H9 (cell line): ENCODE measurements at regions not wholly inside any gene's neighbourhood (a gene's known extent, or its start where the extent isn't known, plus 50 kb on each side); places are given as distances from the start of the nearest gene placed in this dataset.

ENCODE experiments used
- DNase-seq: peaks from one replicate; pipeline ENCODE4 v3.0.0-alpha.2; 2017
- H2AFZ ChIP-seq: one replicate; pipeline ENCODE4 v1.6.1; 2013; ENCODE audit warnings: mild to moderate bottlenecking, low read length, control low read depth, moderate library complexity
- H2AK5ac ChIP-seq: 2 replicates; pipeline ENCODE4 v1.6.1; 2013; ENCODE audit warnings: low read length, control low read depth, mixed read lengths; ENCODE audit not compliant: insufficient read length
- H2BK120ac ChIP-seq: one replicate; pipeline ENCODE4 v1.6.1; 2013; ENCODE audit warnings: low read depth, mild to moderate bottlenecking, low read length, control low read depth, inconsistent platforms; ENCODE audit not compliant: poor library complexity, severe bottlenecking
- H2BK12ac ChIP-seq: 2 replicates; pipeline ENCODE4 v1.6.1; 2013; ENCODE audit warnings: low read length, control low read depth, mixed read lengths, low read depth; ENCODE audit not compliant: insufficient read length
- H2BK15ac ChIP-seq: 2 replicates; pipeline ENCODE4 v1.6.1; 2013; ENCODE audit warnings: low read depth, low read length, control low read depth
- H2BK20ac ChIP-seq: one replicate; pipeline ENCODE4 v1.6.1; 2013; ENCODE audit warnings: low read depth, mild to moderate bottlenecking, low read length, control low read depth, inconsistent platforms; ENCODE audit not compliant: poor library complexity, severe bottlenecking
- H2BK5ac ChIP-seq: 2 replicates; pipeline ENCODE4 v1.6.1; 2013; ENCODE audit warnings: low read length, control low read depth, mixed read lengths; ENCODE audit not compliant: insufficient read length
- H3K14ac ChIP-seq: 2 replicates; pipeline ENCODE4 v1.6.1; 2013; ENCODE audit warnings: low read length, control low read depth; ENCODE audit not compliant: insufficient read depth
- H3K18ac ChIP-seq: 2 replicates; pipeline ENCODE4 v1.6.1; 2013; ENCODE audit warnings: low read depth, mild to moderate bottlenecking, mixed read lengths, low read length, control low read depth; ENCODE audit not compliant: insufficient read length
- H3K23ac ChIP-seq: 2 replicates; pipeline ENCODE4 v1.6.1; 2013; ENCODE audit warnings: low read length, control low read depth, mixed read lengths, low read depth; ENCODE audit not compliant: insufficient read length
- H3K23me2 ChIP-seq: 2 replicates; pipeline ENCODE4 v1.6.1; 2013; ENCODE audit warnings: low read depth, mild to moderate bottlenecking, mixed read lengths, low read length, control low read depth; ENCODE audit not compliant: insufficient read length, poor library complexity, severe bottlenecking
- H3K27ac ChIP-seq: 2 replicates; pipeline ENCODE4 v1.5.1; 2013; ENCODE audit warnings: low read length, control low read depth, mixed read lengths, low read depth; ENCODE audit not compliant: insufficient read length
- H3K27me3 ChIP-seq: 2 replicates; pipeline ENCODE4 v1.6.1; 2013; ENCODE audit warnings: low read length, control low read depth, inconsistent platforms; ENCODE audit not compliant: insufficient read depth
- H3K4ac ChIP-seq: 2 replicates; pipeline ENCODE4 v1.6.1; 2013; ENCODE audit warnings: low read depth, mild to moderate bottlenecking, control low read depth, inconsistent platforms, low read length, moderate library complexity
- H3K4me1 ChIP-seq: 2 replicates; pipeline ENCODE4 v1.6.1; 2013; ENCODE audit warnings: low read length, control low read depth, inconsistent platforms; ENCODE audit not compliant: insufficient read depth
- H3K4me2 ChIP-seq: 2 replicates; pipeline ENCODE4 v1.6.1; 2013; ENCODE audit warnings: low read length, control low read depth, mixed read lengths; ENCODE audit not compliant: insufficient read length, insufficient read depth
- H3K56ac ChIP-seq: 2 replicates; pipeline ENCODE4 v1.6.1; 2013; ENCODE audit warnings: low read depth, mild to moderate bottlenecking, mixed read lengths, low read length, control low read depth; ENCODE audit not compliant: insufficient read length
- H3K79me1 ChIP-seq: 2 replicates; pipeline ENCODE4 v1.6.1; 2013; ENCODE audit warnings: low read depth, mild to moderate bottlenecking, moderate library complexity, low read length, control low read depth, inconsistent platforms; ENCODE audit not compliant: insufficient read depth, poor library complexity, severe bottlenecking
- H3K79me2 ChIP-seq: 2 replicates; pipeline ENCODE4 v1.6.1; 2013; ENCODE audit warnings: low read length, control low read depth, inconsistent platforms; ENCODE audit not compliant: insufficient read depth
- H3K9ac ChIP-seq: 2 replicates; pipeline ENCODE4 v1.6.1; 2013; ENCODE audit warnings: low read length, control low read depth, mixed read lengths; ENCODE audit not compliant: insufficient read length; ENCODE audit errors: extremely low read depth
- H3K9me3 ChIP-seq: one replicate; pipeline ENCODE4 v1.6.1; 2013; ENCODE audit warnings: low read depth, low read length, inconsistent platforms; ENCODE audit not compliant: control insufficient read depth
- H3T11ph ChIP-seq: one replicate; pipeline ENCODE4 v1.6.1; 2013; ENCODE audit warnings: mild to moderate bottlenecking, low read length, control low read depth, inconsistent platforms
- H4K20me1 ChIP-seq: one replicate; pipeline ENCODE4 v1.6.1; 2013; ENCODE audit not compliant: control insufficient read depth, insufficient read length, insufficient read depth
- H4K5ac ChIP-seq: 2 replicates; pipeline ENCODE4 v1.6.1; 2013; ENCODE audit warnings: low read depth, mild to moderate bottlenecking, mixed read lengths, low read length, control low read depth; ENCODE audit not compliant: insufficient read length
- H4K8ac ChIP-seq: replicated peaks from 2 replicates; pipeline ENCODE4 v1.6.1; 2013; ENCODE audit warnings: low read length, control low read depth, mixed read lengths, low read depth; ENCODE audit not compliant: insufficient read length
- H4K91ac ChIP-seq: 2 replicates; pipeline ENCODE4 v1.6.1; 2013; ENCODE audit warnings: low read depth, mild to moderate bottlenecking, moderate library complexity, mixed read lengths, low read length, control low read depth; ENCODE audit not compliant: insufficient read length
- H3K27ac Mint-ChIP-seq, 3 experiments: 2 replicates in 2 of 3; 3 replicates in 1 of 3; pipeline ENCODE4 v1.8.0; 2020 to 2021; ENCODE audit warnings: mixed read lengths in 3 of 3, mild to moderate bottlenecking in 1 of 3, moderate library complexity in 1 of 3
- H3K27me3 Mint-ChIP-seq: 2 replicates; pipeline ENCODE4 v1.8.0; 2021; ENCODE audit warnings: low read depth, mild to moderate bottlenecking, moderate library complexity, mixed read lengths
- H3K36me3 Mint-ChIP-seq, 3 experiments: 2 replicates in 2 of 3; 3 replicates in 1 of 3; pipeline ENCODE4 v1.8.0; 2020 to 2021; ENCODE audit warnings: low read depth in 3 of 3, mixed read lengths in 3 of 3; ENCODE audit not compliant: insufficient read depth in 1 of 3
- H3K4me1 Mint-ChIP-seq, 2 experiments: 2 replicates each; pipeline ENCODE4 v1.8.0; 2020; ENCODE audit warnings: mixed read lengths in 2 of 2
- H3K4me3 Mint-ChIP-seq, 2 experiments: 2 replicates in 1 of 2; 3 replicates in 1 of 2; pipeline ENCODE4 v1.8.0; 2020 to 2021; ENCODE audit warnings: mild to moderate bottlenecking in 2 of 2, mixed read lengths in 2 of 2, moderate library complexity in 1 of 2
- H3K9me3 Mint-ChIP-seq, 2 experiments: 2 replicates in 1 of 2; 3 replicates in 1 of 2; pipeline ENCODE4 v1.8.0; 2020; ENCODE audit warnings: mild to moderate bottlenecking in 2 of 2, mixed read lengths in 2 of 2, moderate library complexity in 1 of 2
- CTCF ChIP-seq: fragments of 200-600 bp; sonication (generic); conservative IDR thresholded peaks from 3 replicates; pipeline ENCODE4 v1.8.0; 2021; ENCODE audit warnings: antibody characterized with exemption, mild to moderate bottlenecking
- WGBS: extraction: QIAGEN DNeasy Blood & Tissue Kit; methylation state at CpG from one replicate; pipeline ENCODE4 v1.1.7; 2013; ENCODE audit warnings: missing lambda C conversion rate, low lambda C conversion rate, mixed read lengths; ENCODE audit not compliant: insufficient read length; ENCODE audit errors: extremely low coverage; 5-methylcytosine and 5-hydroxymethylcytosine counted together

GRCh38 chr7:79820387-79820786, 314.2 kb upstream of the GNAI1 start:
- Histone ChIP-seq H4K5ac (no peak overlapping the region), H2BK120ac (no peak overlapping the region), H2AK5ac (no peak overlapping the region), H2BK12ac (no peak overlapping the region), H2BK15ac (no peak overlapping the region), H3K4me1 (no peaks in the 10 kb centered on the region), H3K27me3 (no peaks in the 10 kb centered on the region), H2AFZ (no peak overlapping the region), H2BK5ac (no peak overlapping the region), H3K9ac (no peak overlapping the region), H3K79me1 (no peaks in the 10 kb centered on the region), H4K20me1 (no peaks in the 10 kb centered on the region), H3K23me2 (no peaks in the 10 kb centered on the region), H3T11ph (no peak overlapping the region), H3K4ac (no peak overlapping the region), H4K91ac (no peak overlapping the region), H3K79me2 (no peaks in the 10 kb centered on the region), H3K14ac (no peak overlapping the region), H4K8ac (no peak overlapping the region), H2BK20ac (no peak overlapping the region), H3K9me3 (no peaks in the 10 kb centered on the region), H3K56ac (no peak overlapping the region), H3K4me2 (no peak overlapping the region), H3K18ac (no peak overlapping the region), H3K23ac (no peak overlapping the region), H3K27ac (no peak overlapping the region)
- H3K36me3 Mint-ChIP-seq = no peaks in the 10 kb centered on the region
- WGBS = no CpG with 5 or more reads among the region's 6 CpGs
- TF ChIP-seq CTCF = no peak
- no peaks in the 10 kb centered on the region for H3K4me1 Mint-ChIP-seq
- no peaks in the 10 kb centered on the region for H3K9me3 Mint-ChIP-seq
- no peak overlapping the region for H3K4me3 Mint-ChIP-seq
- no peak for DNase-seq
- no peak overlapping the region for H3K27ac Mint-ChIP-seq
- H3K27me3 Mint-ChIP-seq = no peaks in the 10 kb centered on the region
